HEK293 (cell line): ENCODE measurements at regions not wholly inside any gene's neighbourhood (a gene's known extent, or its start where the extent isn't known, plus 50 kb on each side); places are given as distances from the start of the nearest gene placed in this dataset.

ENCODE experiments used
- CTCF ChIA-PET: fragments of 350-600 bp; formaldehyde crosslinking; extraction: SDS; loops from one replicate; lab custom pipeline; 2021; ENCODE audit warnings: antibody characterized with exemption; lab: Yijun Ruan, JAX
- POLR2A ChIA-PET: fragments of 300-600 bp; formaldehyde crosslinking; extraction: SDS; loops from one replicate; lab custom pipeline; 2020; ENCODE audit warnings: antibody characterized with exemption, inconsistent platforms; lab: Yijun Ruan, JAX
- H3K27ac ChIP-seq: fragments of 200-500 bp; sonication (Bioruptor generic); 2 replicates; pipeline ENCODE4 v1.5.1; 2014; ENCODE audit warnings: low read depth, low read length, control low read depth, inconsistent platforms; ENCODE audit errors: extremely low read depth
- H3K36me3 ChIP-seq, 2 experiments: fragments of 200-500 bp in 1 of 2; sonication (Bioruptor generic) in 1 of 2; 1 replicate in 1 of 2; 2 replicates in 1 of 2; pipeline ENCODE4 v1.5.1; 2014 to 2017; ENCODE audit warnings: inconsistent platforms in 2 of 2, low read length in 2 of 2; ENCODE audit not compliant: control insufficient read depth in 2 of 2, insufficient read depth in 1 of 2
- H3K4me1 ChIP-seq: fragments of 200-500 bp; sonication (Bioruptor generic); 2 replicates; pipeline ENCODE4 v1.5.1; 2014; ENCODE audit warnings: mild to moderate bottlenecking, low read length, inconsistent platforms; ENCODE audit not compliant: control insufficient read depth, insufficient read depth
- H3K4me3 ChIP-seq: 2 replicates; pipeline ENCODE4 v1.5.1; 2011; ENCODE audit warnings: low read depth, mild to moderate bottlenecking, control low read depth, low read length, moderate library complexity
- H3K9me3 ChIP-seq: fragments of 200-500 bp; sonication (Bioruptor generic); 2 replicates; pipeline ENCODE4 v1.5.1; 2014; ENCODE audit warnings: low read depth, low read length, inconsistent platforms; ENCODE audit not compliant: control insufficient read depth, insufficient read depth
- FEZF1 ChIP-seq: fragments of 450-650 bp; formaldehyde crosslinking; IDR thresholded peaks from 2 replicates; pipeline ENCODE4 v1.5.1; 2016; ENCODE audit warnings: missing biosample characterization, missing genetic modification characterization
- MEIS1 ChIP-seq: sonication (generic); formaldehyde crosslinking; IDR thresholded peaks from 2 replicates; pipeline ENCODE4 v1.8.1; 2022; ENCODE audit warnings: missing genetic modification reagents, mild to moderate bottlenecking, borderline replicate concordance
- OVOL3 ChIP-seq: fragments of 450-650 bp; formaldehyde crosslinking; IDR thresholded peaks from 2 replicates; pipeline ENCODE4 v1.5.1; 2016; ENCODE audit warnings: missing biosample characterization, missing genetic modification characterization
- REPIN1 ChIP-seq: fragments of 450-650 bp; formaldehyde crosslinking; IDR thresholded peaks from 2 replicates; pipeline ENCODE4 v1.5.1; 2017; ENCODE audit warnings: missing biosample characterization, missing genetic modification characterization, low read depth
- SP7 ChIP-seq: fragments of 450-650 bp; formaldehyde crosslinking; IDR thresholded peaks from 2 replicates; pipeline ENCODE4 v1.5.1; 2016; ENCODE audit warnings: missing biosample characterization, missing genetic modification characterization
- TCF7L2 ChIP-seq: IDR thresholded peaks from 2 replicates; pipeline ENCODE4 v1.6.1; 2011; ENCODE audit warnings: low read depth, mild to moderate bottlenecking, inconsistent platforms, low read length, moderate library complexity, borderline replicate concordance
- ZBTB17 ChIP-seq: fragments of 450-650 bp; formaldehyde crosslinking; IDR thresholded peaks from 2 replicates; pipeline ENCODE4 v1.5.1; 2016; ENCODE audit warnings: missing biosample characterization, missing genetic modification characterization
- ZNF10 ChIP-seq: fragments of 450-650 bp; formaldehyde crosslinking; IDR thresholded peaks from 2 replicates; pipeline ENCODE4 v1.5.1; 2017; ENCODE audit warnings: missing biosample characterization, missing genetic modification characterization
- ZNF174 ChIP-seq: fragments of 450-650 bp; formaldehyde crosslinking; IDR thresholded peaks from 2 replicates; pipeline ENCODE4 v1.5.0; 2017; ENCODE audit warnings: missing biosample characterization, mild to moderate bottlenecking, missing genetic modification characterization
- ZNF175 ChIP-seq: fragments of 450-650 bp; formaldehyde crosslinking; IDR thresholded peaks from 2 replicates; pipeline ENCODE4 v1.5.1; 2016; ENCODE audit warnings: missing biosample characterization, missing genetic modification characterization
- ZNF202 ChIP-seq: fragments of 450-650 bp; formaldehyde crosslinking; IDR thresholded peaks from 2 replicates; pipeline ENCODE4 v1.5.1; 2016; ENCODE audit warnings: missing biosample characterization, missing genetic modification characterization, borderline replicate concordance
- ZNF311 ChIP-seq: fragments of 450-650 bp; formaldehyde crosslinking; IDR thresholded peaks from 2 replicates; pipeline ENCODE4 v1.5.1; 2017; ENCODE audit warnings: missing biosample characterization, missing genetic modification characterization, borderline replicate concordance
- ZNF423 ChIP-seq: fragments of 450-650 bp; formaldehyde crosslinking; IDR thresholded peaks from 2 replicates; pipeline ENCODE4 v1.5.1; 2016; ENCODE audit warnings: missing biosample characterization, missing genetic modification characterization
- ZNF529 ChIP-seq: fragments of 450-650 bp; formaldehyde crosslinking; IDR thresholded peaks from 2 replicates; pipeline ENCODE4 v1.5.1; 2017; ENCODE audit warnings: missing genetic modification characterization, missing biosample characterization; ENCODE audit not compliant: insufficient replicate concordance
- ZNF701 ChIP-seq: fragments of 450-650 bp; formaldehyde crosslinking; IDR thresholded peaks from 2 replicates; pipeline ENCODE4 v1.5.1; 2016; ENCODE audit warnings: missing biosample characterization, missing genetic modification characterization
- ZNF707 ChIP-seq: fragments of 450-650 bp; formaldehyde crosslinking; IDR thresholded peaks from 2 replicates; pipeline ENCODE4 v1.5.1; 2016; ENCODE audit warnings: missing biosample characterization, missing genetic modification characterization
- ZNF777 ChIP-seq: fragments of 450-650 bp; formaldehyde crosslinking; IDR thresholded peaks from 2 replicates; pipeline ENCODE4 v1.5.1; 2017; ENCODE audit warnings: missing biosample characterization, missing genetic modification characterization, borderline replicate concordance
- ZSCAN30 ChIP-seq: fragments of 450-650 bp; IDR thresholded peaks from 2 replicates; pipeline ENCODE4 v1.5.1; 2018; ENCODE audit warnings: missing biosample characterization, mild to moderate bottlenecking, missing genetic modification characterization, moderate library complexity
- TF ChIP-seq, protein P1 (sequence below): fragments of 450-650 bp; formaldehyde crosslinking; IDR thresholded peaks from 2 replicates; pipeline ENCODE4 v1.5.1; 2016; ENCODE audit warnings: missing biosample characterization, missing genetic modification characterization
- TF ChIP-seq, protein P2 (sequence below): fragments of 450-650 bp; formaldehyde crosslinking; IDR thresholded peaks from 2 replicates; pipeline ENCODE4 v1.5.1; 2016; ENCODE audit warnings: missing biosample characterization, missing genetic modification characterization
- TF ChIP-seq, protein P3 (sequence below): fragments of 450-650 bp; formaldehyde crosslinking; IDR thresholded peaks from 2 replicates; pipeline ENCODE4 v1.5.1; 2016; ENCODE audit warnings: missing biosample characterization, missing genetic modification characterization, borderline replicate concordance

DNA sequence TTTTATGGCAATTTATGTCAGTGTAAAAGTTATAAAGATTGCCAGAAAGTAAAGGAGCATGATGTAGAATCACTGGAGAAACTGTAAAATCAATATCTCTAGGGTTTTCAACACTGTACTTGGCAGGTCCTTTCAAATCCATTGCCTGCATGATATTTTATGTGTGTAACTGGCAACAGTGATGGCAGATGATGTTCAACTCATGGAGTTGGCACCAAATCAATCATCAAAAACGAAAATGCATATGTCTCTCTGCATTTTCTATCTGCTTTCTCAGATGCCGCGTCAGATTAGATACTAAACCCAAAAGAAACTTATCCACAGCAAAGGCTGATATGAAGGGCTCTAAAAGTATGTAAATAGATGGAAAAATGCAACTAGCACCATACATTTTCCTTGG is 1395.5 kb upstream of the PIK3C3 start (continued):
- TF ChIP-seq, protein P1, sequence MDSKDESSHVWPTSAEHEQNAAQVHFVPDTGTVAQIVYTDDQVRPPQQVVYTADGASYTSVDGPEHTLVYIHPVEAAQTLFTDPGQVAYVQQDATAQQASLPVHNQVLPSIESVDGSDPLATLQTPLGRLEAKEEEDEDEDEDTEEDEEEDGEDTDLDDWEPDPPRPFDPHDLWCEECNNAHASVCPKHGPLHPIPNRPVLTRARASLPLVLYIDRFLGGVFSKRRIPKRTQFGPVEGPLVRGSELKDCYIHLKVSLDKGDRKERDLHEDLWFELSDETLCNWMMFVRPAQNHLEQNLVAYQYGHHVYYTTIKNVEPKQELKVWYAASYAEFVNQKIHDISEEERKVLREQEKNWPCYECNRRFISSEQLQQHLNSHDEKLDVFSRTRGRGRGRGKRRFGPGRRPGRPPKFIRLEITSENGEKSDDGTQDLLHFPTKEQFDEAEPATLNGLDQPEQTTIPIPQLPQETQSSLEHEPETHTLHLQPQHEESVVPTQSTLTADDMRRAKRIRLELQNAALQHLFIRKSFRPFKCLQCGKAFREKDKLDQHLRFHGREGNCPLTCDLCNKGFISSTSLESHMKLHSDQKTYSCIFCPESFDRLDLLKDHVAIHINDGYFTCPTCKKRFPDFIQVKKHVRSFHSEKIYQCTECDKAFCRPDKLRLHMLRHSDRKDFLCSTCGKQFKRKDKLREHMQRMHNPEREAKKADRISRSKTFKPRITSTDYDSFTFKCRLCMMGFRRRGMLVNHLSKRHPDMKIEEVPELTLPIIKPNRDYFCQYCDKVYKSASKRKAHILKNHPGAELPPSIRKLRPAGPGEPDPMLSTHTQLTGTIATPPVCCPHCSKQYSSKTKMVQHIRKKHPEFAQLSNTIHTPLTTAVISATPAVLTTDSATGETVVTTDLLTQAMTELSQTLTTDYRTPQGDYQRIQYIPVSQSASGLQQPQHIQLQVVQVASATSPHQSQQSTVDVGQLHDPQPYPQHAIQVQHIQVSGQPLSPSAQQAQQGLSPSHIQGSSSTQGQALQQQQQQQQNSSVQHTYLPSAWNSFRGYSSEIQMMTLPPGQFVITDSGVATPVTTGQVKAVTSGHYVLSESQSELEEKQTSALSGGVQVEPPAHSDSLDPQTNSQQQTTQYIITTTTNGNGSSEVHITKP = no peak
- no peak for TF ChIP-seq ZNF701 (tag by site-specific recombination)

DNA sequence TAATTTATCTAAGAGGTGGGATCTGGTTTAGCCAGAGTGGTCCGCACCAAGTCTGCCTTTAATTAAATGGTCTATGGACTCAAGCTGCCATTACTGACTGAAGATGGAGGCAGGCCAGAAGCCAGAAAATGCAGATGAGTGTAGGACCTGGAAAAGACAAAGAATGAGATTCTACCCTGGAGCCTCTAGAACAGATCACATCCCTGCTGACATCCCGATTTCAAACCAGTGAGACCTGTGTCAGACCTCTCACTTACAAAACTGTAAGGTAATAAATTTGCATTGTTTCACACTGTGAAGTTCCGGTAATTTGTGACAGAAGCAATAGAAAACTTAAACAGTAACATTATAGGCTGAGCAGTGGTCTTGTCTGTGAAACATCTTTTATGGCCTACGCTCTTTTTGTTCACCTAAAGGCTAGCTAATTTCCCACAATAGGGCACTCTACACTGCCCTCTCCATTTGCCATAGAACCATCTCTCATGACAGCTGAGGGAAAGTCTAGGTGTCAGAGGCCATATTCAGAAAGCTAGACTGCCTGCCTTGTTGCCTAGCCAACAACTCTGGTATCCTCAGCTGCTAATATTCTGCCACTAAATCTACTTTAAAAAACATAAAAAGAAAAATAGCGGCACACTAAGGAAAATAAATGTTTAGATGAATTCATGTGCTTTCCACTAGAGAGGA is 1396.2 kb upstream of the PIK3C3 start:
- H3K9me3 ChIP-seq = no peaks in the 10 kb centered on the region
- no peaks in the 10 kb centered on the region for H3K4me1 ChIP-seq
- H3K27ac ChIP-seq = no peak overlapping the region
- CTCF ChIA-PET = interaction anchor here (0.7 kb wide), 1 partner anchor 626 kb away, joined by 3 read pairs; no protein-coding TSS in a partner anchor
- H3K36me3 ChIP-seq = no peaks in the 10 kb centered on the region
- POLR2A ChIA-PET = no interaction called here
- no peak overlapping the region for H3K4me3 ChIP-seq
- no peak for TF ChIP-seq ZNF311 (tag by site-specific recombination)
- TF ChIP-seq TCF7L2 = no peak
- no peak for TF ChIP-seq MEIS1
- no peak for TF ChIP-seq ZNF175
- no peak for TF ChIP-seq ZNF529 (tag by site-specific recombination)
- no peak for TF ChIP-seq FEZF1 (tag by site-specific recombination)
- TF ChIP-seq ZNF202 (tag by site-specific recombination) = no peak
- TF ChIP-seq ZSCAN30 = no peak
- TF ChIP-seq ZNF174 = no peak
- TF ChIP-seq SP7 (tag by site-specific recombination) = no peak
- TF ChIP-seq ZNF10 = no peak
- TF ChIP-seq REPIN1 (tag by site-specific recombination) = no peak
- no peak for TF ChIP-seq ZNF777
- TF ChIP-seq ZNF707 (tag by site-specific recombination) = no peak
- TF ChIP-seq, protein P2, sequence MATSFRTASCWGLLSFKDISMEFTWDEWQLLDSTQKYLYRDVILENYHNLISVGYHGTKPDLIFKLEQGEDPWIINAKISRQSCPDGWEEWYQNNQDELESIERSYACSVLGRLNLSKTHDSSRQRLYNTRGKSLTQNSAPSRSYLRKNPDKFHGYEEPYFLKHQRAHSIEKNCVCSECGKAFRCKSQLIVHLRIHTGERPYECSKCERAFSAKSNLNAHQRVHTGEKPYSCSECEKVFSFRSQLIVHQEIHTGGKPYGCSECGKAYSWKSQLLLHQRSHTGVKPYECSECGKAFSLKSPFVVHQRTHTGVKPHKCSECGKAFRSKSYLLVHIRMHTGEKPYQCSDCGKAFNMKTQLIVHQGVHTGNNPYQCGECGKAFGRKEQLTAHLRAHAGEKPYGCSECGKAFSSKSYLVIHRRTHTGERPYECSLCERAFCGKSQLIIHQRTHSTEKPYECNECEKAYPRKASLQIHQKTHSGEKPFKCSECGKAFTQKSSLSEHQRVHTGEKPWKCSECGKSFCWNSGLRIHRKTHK (tag by site-specific recombination) = no peak
- TF ChIP-seq, protein P3, sequence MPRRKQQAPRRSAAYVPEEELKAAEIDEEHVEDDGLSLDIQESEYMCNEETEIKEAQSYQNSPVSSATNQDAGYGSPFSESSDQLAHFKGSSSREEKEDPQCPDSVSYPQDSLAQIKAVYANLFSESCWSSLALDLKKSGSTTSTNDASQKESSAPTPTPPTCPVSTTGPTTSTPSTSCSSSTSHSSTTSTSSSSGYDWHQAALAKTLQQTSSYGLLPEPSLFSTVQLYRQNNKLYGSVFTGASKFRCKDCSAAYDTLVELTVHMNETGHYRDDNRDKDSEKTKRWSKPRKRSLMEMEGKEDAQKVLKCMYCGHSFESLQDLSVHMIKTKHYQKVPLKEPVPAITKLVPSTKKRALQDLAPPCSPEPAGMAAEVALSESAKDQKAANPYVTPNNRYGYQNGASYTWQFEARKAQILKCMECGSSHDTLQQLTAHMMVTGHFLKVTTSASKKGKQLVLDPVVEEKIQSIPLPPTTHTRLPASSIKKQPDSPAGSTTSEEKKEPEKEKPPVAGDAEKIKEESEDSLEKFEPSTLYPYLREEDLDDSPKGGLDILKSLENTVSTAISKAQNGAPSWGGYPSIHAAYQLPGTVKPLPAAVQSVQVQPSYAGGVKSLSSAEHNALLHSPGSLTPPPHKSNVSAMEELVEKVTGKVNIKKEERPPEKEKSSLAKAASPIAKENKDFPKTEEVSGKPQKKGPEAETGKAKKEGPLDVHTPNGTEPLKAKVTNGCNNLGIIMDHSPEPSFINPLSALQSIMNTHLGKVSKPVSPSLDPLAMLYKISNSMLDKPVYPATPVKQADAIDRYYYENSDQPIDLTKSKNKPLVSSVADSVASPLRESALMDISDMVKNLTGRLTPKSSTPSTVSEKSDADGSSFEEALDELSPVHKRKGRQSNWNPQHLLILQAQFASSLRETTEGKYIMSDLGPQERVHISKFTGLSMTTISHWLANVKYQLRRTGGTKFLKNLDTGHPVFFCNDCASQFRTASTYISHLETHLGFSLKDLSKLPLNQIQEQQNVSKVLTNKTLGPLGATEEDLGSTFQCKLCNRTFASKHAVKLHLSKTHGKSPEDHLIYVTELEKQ = no peak
- TF ChIP-seq ZBTB17 (tag by site-specific recombination) = no peak
- TF ChIP-seq ZNF423 (tag by site-specific recombination) = no peak
- no peak for TF ChIP-seq OVOL3 (tag by site-specific recombination)
- TF ChIP-seq, all 188 proteins: peak for 0
